Neural cell (in vitro differentiated cells): ENCODE measurements at regions not wholly inside any gene's neighbourhood (a gene's known extent, or its start where the extent isn't known, plus 50 kb on each side); places are given as distances from the start of the nearest gene placed in this dataset.

Experiments
- H2AFZ ChIP-seq: fragments of 200-600, 300-800 bp; sonication (generic), shearing (Covaris generic); 2 replicates; pipeline ENCODE4 v1.6.0; 2014; ENCODE audit warnings: low read depth, mild to moderate bottlenecking, antibody characterized with exemption, low read length, moderate library complexity
- H3F3A ChIP-seq: fragments of 200-600 bp; shearing (Covaris generic); 2 replicates; pipeline ENCODE4 v1.6.1; 2016; ENCODE audit warnings: mild to moderate bottlenecking, moderate library complexity, mixed read lengths, antibody characterized with exemption, low read length; ENCODE audit not compliant: insufficient read depth, poor library complexity, severe bottlenecking
- H3K27ac ChIP-seq: fragments of 200-600, 300-800 bp; sonication (generic), shearing (Covaris generic); 2 replicates; pipeline ENCODE4 v1.5.1; 2014; ENCODE audit warnings: mild to moderate bottlenecking, low read length, moderate library complexity
- H3K27me3 ChIP-seq: fragments of 300-800, 200-600 bp; sonication (generic), shearing (Covaris generic); 2 replicates; pipeline ENCODE4 v1.6.0; 2014; ENCODE audit warnings: mild to moderate bottlenecking, low read depth, low read length, moderate library complexity; ENCODE audit not compliant: insufficient read depth
- H3K36me3 ChIP-seq: fragments of 300-800, 200-600 bp; sonication (generic), shearing (Covaris generic); 2 replicates; pipeline ENCODE4 v1.5.1; 2014; ENCODE audit warnings: mild to moderate bottlenecking, antibody characterized with exemption, low read length, moderate library complexity; ENCODE audit not compliant: insufficient read depth
- H3K4me2 ChIP-seq: fragments of 300-800, 200-600 bp; sonication (generic), shearing (Covaris generic); 2 replicates; pipeline ENCODE4 v1.6.0; 2014; ENCODE audit warnings: mild to moderate bottlenecking, low read length
- H3K4me3 ChIP-seq: fragments of 300-800, 200-600 bp; sonication (generic), shearing (Covaris generic); 2 replicates; pipeline ENCODE4 v1.5.1; 2014; ENCODE audit warnings: mild to moderate bottlenecking, low read length, moderate library complexity
- H3K79me2 ChIP-seq: fragments of 200-600 bp; shearing (Covaris generic); replicated peaks from 2 replicates; pipeline ENCODE4 v1.6.0; 2014; ENCODE audit warnings: mild to moderate bottlenecking, low read length, moderate library complexity; ENCODE audit not compliant: insufficient read depth
- H3K9ac ChIP-seq: fragments of 300-800, 200-600 bp; sonication (generic), shearing (Covaris generic); 2 replicates; pipeline ENCODE4 v1.6.1; 2016; ENCODE audit warnings: mild to moderate bottlenecking, low read length, mixed read lengths
- H3K9me2 ChIP-seq: fragments of 200-600 bp; shearing (Covaris generic); 2 replicates; pipeline ENCODE4 v1.6.1; 2016; ENCODE audit warnings: mild to moderate bottlenecking, low read length, mixed read lengths; ENCODE audit not compliant: insufficient read depth
- H3K9me3 ChIP-seq: fragments of 200-600, 300-800 bp; sonication (generic), shearing (Covaris generic); 2 replicates; pipeline ENCODE4 v1.6.1; 2016; ENCODE audit warnings: mild to moderate bottlenecking, mixed run types, low read length, moderate library complexity, mixed read lengths
- H4K20me1 ChIP-seq: fragments of 200-600 bp; shearing (Covaris generic); 2 replicates; pipeline ENCODE4 v1.6.1; 2016; ENCODE audit warnings: mild to moderate bottlenecking, mixed run types; ENCODE audit not compliant: insufficient read depth
- EP300 ChIP-seq: fragments of 450-650 bp; conservative IDR thresholded peaks from 2 replicates; pipeline ENCODE4 v1.6.1; 2014; ENCODE audit warnings: antibody characterized with exemption, mild to moderate bottlenecking, moderate library complexity; ENCODE audit not compliant: poor library complexity, severe bottlenecking
- EZH2 ChIP-seq: fragments of 200-600, 300-800 bp; shearing (Covaris generic), sonication (generic); IDR thresholded peaks from 2 replicates; pipeline ENCODE4 v1.6.1; 2014; ENCODE audit warnings: antibody characterized with exemption, low read length, borderline replicate concordance, mild to moderate bottlenecking; ENCODE audit not compliant: insufficient read depth, poor library complexity, severe bottlenecking
- MXI1 ChIP-seq: fragments of 450-650 bp; conservative IDR thresholded peaks from 2 replicates; pipeline ENCODE4 v1.6.1; 2014; ENCODE audit warnings: antibody characterized with exemption, mild to moderate bottlenecking; ENCODE audit not compliant: poor library complexity, severe bottlenecking
- POLR2AphosphoS5 ChIP-seq: IDR thresholded peaks from 2 replicates; pipeline ENCODE4 v1.6.1; 2012
- RAD21 ChIP-seq: fragments of 450-650 bp; conservative IDR thresholded peaks from 2 replicates; pipeline ENCODE4 v1.6.1; 2014; ENCODE audit warnings: antibody characterized with exemption, mild to moderate bottlenecking, moderate library complexity
- SMC3 ChIP-seq: fragments of 450-650 bp; conservative IDR thresholded peaks from 2 replicates; pipeline ENCODE4 v1.6.1; 2014; ENCODE audit warnings: antibody characterized with exemption, mild to moderate bottlenecking, moderate library complexity; ENCODE audit not compliant: poor library complexity
- TAF1 ChIP-seq: IDR thresholded peaks from 2 replicates; pipeline ENCODE4 v1.6.1; 2012; ENCODE audit warnings: low read depth
- TF ChIP-seq, protein P1 (sequence below): IDR thresholded peaks from 2 replicates; pipeline ENCODE4 v1.6.1; 2012; ENCODE audit warnings: borderline replicate concordance
- TF ChIP-seq, protein P2 (sequence below): fragments of 450-650 bp; IDR thresholded peaks from 2 replicates; pipeline ENCODE4 v1.5.1; 2014; ENCODE audit warnings: antibody characterized with exemption, mild to moderate bottlenecking, moderate library complexity; ENCODE audit not compliant: poor library complexity, severe bottlenecking

DNA sequence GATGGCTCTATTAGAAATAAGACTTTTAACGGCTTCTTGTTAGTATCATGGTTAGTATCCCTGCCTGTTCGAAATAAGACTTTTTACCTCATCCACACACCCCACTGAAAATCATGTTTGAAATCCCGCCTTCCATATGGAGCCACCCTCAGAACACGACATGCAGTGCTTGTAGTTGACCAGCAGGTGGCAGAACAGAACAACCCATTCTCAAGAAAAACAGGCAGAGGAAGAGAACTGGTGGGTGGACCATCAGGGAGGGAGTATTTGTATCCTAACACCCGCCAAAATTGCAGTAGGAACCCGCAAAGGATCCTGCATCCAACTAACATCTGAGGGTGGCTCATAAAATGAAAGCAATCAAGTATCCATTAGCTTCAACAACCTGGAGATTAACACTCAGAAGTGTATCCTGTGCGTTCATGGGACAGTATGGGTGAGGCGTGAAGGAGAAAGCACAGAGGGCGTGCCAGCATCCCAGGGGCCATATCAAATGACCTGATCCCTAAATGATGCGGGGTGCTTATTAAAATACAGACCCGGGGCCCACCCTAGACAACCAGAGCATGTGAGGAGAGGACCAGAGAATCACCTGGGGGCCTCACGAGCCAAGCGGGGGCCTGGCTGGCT, 89.6 kb upstream of the NHSL1 start:
- Histone ChIP-seq H3K27ac (no peak overlapping the region), H3K9me3 (no peaks in the 10 kb centered on the region), H2AFZ (no peak overlapping the region), H3K27me3 (no peaks in the 10 kb centered on the region), H3K4me2 (no peak overlapping the region), H3F3A (no peaks in the 10 kb centered on the region), H3K79me2 (no peaks in the 10 kb centered on the region), H3K9me2 (no peaks in the 10 kb centered on the region), H4K20me1 (no peaks in the 10 kb centered on the region), H3K36me3 (no peaks in the 10 kb centered on the region), H3K4me3 (no peak overlapping the region), H3K9ac (no peak overlapping the region)
- TF ChIP-seq SMC3 (peak; percentile 85), RAD21 (peak; percentile 75), MXI1 (no peak), POLR2AphosphoS5 (no peak), EP300 (no peak), TAF1 (no peak), EZH2 (no peak)
- TF ChIP-seq, protein P1, sequence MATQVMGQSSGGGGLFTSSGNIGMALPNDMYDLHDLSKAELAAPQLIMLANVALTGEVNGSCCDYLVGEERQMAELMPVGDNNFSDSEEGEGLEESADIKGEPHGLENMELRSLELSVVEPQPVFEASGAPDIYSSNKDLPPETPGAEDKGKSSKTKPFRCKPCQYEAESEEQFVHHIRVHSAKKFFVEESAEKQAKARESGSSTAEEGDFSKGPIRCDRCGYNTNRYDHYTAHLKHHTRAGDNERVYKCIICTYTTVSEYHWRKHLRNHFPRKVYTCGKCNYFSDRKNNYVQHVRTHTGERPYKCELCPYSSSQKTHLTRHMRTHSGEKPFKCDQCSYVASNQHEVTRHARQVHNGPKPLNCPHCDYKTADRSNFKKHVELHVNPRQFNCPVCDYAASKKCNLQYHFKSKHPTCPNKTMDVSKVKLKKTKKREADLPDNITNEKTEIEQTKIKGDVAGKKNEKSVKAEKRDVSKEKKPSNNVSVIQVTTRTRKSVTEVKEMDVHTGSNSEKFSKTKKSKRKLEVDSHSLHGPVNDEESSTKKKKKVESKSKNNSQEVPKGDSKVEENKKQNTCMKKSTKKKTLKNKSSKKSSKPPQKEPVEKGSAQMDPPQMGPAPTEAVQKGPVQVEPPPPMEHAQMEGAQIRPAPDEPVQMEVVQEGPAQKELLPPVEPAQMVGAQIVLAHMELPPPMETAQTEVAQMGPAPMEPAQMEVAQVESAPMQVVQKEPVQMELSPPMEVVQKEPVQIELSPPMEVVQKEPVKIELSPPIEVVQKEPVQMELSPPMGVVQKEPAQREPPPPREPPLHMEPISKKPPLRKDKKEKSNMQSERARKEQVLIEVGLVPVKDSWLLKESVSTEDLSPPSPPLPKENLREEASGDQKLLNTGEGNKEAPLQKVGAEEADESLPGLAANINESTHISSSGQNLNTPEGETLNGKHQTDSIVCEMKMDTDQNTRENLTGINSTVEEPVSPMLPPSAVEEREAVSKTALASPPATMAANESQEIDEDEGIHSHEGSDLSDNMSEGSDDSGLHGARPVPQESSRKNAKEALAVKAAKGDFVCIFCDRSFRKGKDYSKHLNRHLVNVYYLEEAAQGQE, result no peak
- TF ChIP-seq, protein P2, sequence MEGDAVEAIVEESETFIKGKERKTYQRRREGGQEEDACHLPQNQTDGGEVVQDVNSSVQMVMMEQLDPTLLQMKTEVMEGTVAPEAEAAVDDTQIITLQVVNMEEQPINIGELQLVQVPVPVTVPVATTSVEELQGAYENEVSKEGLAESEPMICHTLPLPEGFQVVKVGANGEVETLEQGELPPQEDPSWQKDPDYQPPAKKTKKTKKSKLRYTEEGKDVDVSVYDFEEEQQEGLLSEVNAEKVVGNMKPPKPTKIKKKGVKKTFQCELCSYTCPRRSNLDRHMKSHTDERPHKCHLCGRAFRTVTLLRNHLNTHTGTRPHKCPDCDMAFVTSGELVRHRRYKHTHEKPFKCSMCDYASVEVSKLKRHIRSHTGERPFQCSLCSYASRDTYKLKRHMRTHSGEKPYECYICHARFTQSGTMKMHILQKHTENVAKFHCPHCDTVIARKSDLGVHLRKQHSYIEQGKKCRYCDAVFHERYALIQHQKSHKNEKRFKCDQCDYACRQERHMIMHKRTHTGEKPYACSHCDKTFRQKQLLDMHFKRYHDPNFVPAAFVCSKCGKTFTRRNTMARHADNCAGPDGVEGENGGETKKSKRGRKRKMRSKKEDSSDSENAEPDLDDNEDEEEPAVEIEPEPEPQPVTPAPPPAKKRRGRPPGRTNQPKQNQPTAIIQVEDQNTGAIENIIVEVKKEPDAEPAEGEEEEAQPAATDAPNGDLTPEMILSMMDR, result peak; percentile 85

DNA sequence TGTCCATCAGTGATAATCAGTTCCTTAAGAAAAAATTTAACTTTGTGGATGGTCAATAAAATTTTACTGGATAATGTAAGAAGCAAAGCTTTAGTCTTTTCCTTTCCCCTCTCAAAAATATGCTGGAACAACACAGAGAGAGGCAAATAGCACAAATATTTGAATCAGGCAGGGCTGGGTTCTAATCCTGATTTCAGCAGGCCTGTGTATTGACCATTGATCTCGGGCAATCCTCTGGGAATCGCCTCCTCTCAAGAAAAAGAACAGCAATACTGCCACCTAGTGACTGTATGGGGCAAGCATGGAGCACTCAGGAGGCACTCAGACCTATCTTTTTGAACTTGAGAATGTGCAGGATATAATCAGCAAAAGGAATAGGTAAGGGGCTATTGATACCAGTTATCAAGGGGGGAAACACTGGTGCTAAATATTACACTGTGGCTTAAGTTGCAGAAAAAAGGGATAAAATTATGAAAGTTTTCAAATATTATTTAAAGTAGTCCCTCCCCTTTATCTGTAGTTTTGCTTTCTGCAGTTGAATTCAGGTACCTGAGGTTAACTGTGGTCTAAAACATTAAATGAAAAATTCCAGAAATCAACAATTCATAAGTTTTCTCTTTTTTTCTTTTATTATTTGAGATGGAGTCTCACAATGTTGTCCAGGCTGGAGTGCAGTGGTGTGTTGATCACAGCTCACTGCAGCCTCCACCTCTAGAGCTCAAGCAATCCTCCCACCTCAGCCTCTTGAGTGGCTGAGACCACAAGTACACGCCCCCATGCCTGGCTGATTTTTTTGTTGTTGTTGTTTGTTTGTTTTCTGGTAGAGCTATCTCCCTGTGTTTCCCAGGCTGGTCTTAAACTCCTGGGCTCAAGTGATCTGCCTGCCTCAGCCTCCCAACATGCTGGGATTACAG, 91.8 kb upstream of the NHSL1 start:
- H3K27ac ChIP-seq, result no peak overlapping the region
- no peaks in the 10 kb centered on the region for H3F3A ChIP-seq
- no peaks in the 10 kb centered on the region for H4K20me1 ChIP-seq
- H3K36me3 ChIP-seq, result no peaks in the 10 kb centered on the region
- H3K79me2 ChIP-seq, result no peaks in the 10 kb centered on the region
- no peak overlapping the region for H3K4me3 ChIP-seq
- no peak overlapping the region for H3K4me2 ChIP-seq
- H3K9me2 ChIP-seq, result no peaks in the 10 kb centered on the region
- no peaks in the 10 kb centered on the region for H3K27me3 ChIP-seq
- H3K9me3 ChIP-seq, result no peaks in the 10 kb centered on the region
- TF ChIP-seq SMC3 (peak; percentile 91), TAF1 (no peak), MXI1 (no peak), RAD21 (peak; percentile 85)
- TF ChIP-seq, protein P2, result peak; percentile 87
- TF ChIP-seq, protein P1, result no peak
- H3K9ac ChIP-seq, result no peak overlapping the region
- H2AFZ ChIP-seq, result no peak overlapping the region
